Keratinocyte (primary cell): ENCODE measurements at regions not wholly inside any gene's neighbourhood (a gene's known extent, or its start where the extent isn't known, plus 50 kb on each side); places are given as distances from the start of the nearest gene placed in this dataset.

Source experiments
- DNase-seq: peaks from one replicate; pipeline ENCODE4 v3.0.0-alpha.2; 2011; ENCODE audit warnings: low read depth, missing footprints, low spot score
- FAIRE-seq: peaks from 2 replicates; lab custom pipeline; 2011; peaks lifted over from hg19 to GRCh38; lab: Jason Lieb, UNC
- H2AFZ ChIP-seq: 2 replicates; pipeline ENCODE4 v1.6.0; 2012; ENCODE audit warnings: low read length, control low read depth, inconsistent platforms; ENCODE audit not compliant: control insufficient read depth
- H3K27ac ChIP-seq: 2 replicates; pipeline ENCODE4 v1.5.1; 2011; ENCODE audit warnings: low read length; ENCODE audit not compliant: control insufficient read depth, insufficient read depth
- H3K27me3 ChIP-seq: 3 replicates; pipeline ENCODE4 v1.6.0; 2011; ENCODE audit warnings: low read length; ENCODE audit not compliant: control insufficient read depth, insufficient read depth; ENCODE audit errors: extremely low read depth
- H3K36me3 ChIP-seq, 2 experiments: 2 replicates in 1 of 2; 3 replicates in 1 of 2; pipeline ENCODE4 v1.5.1; 2011; ENCODE audit warnings: low read length in 2 of 2, mild to moderate bottlenecking in 1 of 2; ENCODE audit not compliant: control insufficient read depth in 2 of 2, insufficient read depth in 2 of 2; ENCODE audit errors: extremely low read depth in 1 of 2
- H3K4me1 ChIP-seq: 3 replicates; pipeline ENCODE4 v1.5.1; 2011; ENCODE audit warnings: low read length; ENCODE audit not compliant: control insufficient read depth, insufficient read depth; ENCODE audit errors: extremely low read depth
- H3K4me2 ChIP-seq: 3 replicates; pipeline ENCODE4 v1.6.0; 2011; ENCODE audit warnings: low read depth, low read length; ENCODE audit not compliant: control insufficient read depth, insufficient read depth; ENCODE audit errors: extremely low read depth
- H3K4me3 ChIP-seq, 3 experiments: fragments of 200-600 bp in 1 of 3; sonication (generic) in 1 of 3; 2 replicates in 2 of 3; 3 replicates in 1 of 3; pipeline ENCODE4 v1.5.1; 2011 to 2016; ENCODE audit warnings: low read length in 3 of 3, mild to moderate bottlenecking in 3 of 3, control low read depth in 2 of 3, inconsistent platforms in 1 of 3, low read depth in 1 of 3, mixed read lengths in 1 of 3, mixed run types in 1 of 3, moderate library complexity in 1 of 3; ENCODE audit not compliant: control insufficient read depth in 2 of 3, insufficient read depth in 2 of 3; ENCODE audit errors: extremely low read depth in 1 of 3
- H3K79me2 ChIP-seq: 2 replicates; pipeline ENCODE4 v1.6.0; 2012; ENCODE audit warnings: low read length; ENCODE audit not compliant: control insufficient read depth, insufficient read depth
- H3K9ac ChIP-seq: 3 replicates; pipeline ENCODE4 v1.6.0; 2011; ENCODE audit warnings: low read length; ENCODE audit not compliant: control insufficient read depth, insufficient read depth; ENCODE audit errors: extremely low read depth
- H3K9me1 ChIP-seq: 3 replicates; pipeline ENCODE4 v1.6.0; 2011; ENCODE audit warnings: low read length; ENCODE audit not compliant: control insufficient read depth, insufficient read depth; ENCODE audit errors: extremely low read depth
- H3K9me3 ChIP-seq: 2 replicates; pipeline ENCODE4 v1.5.1; 2012; ENCODE audit warnings: low read depth, low read length; ENCODE audit not compliant: control insufficient read depth
- H4K20me1 ChIP-seq: 3 replicates; pipeline ENCODE4 v1.6.0; 2011; ENCODE audit warnings: low read length; ENCODE audit not compliant: control insufficient read depth, insufficient read depth; ENCODE audit errors: extremely low read depth
- CTCF ChIP-seq, 3 experiments: IDR thresholded peaks in 1 of 3; conservative IDR thresholded peaks in 1 of 3; optimal IDR thresholded peaks in 1 of 3; 2 replicates in 2 of 3; 3 replicates in 1 of 3; pipeline versions ENCODE3 to v1.5.1; 2011; ENCODE audit warnings: low read length in 3 of 3, mild to moderate bottlenecking in 3 of 3, moderate library complexity in 2 of 3, control low read depth in 1 of 3, inconsistent platforms in 1 of 3; ENCODE audit not compliant: insufficient read depth in 2 of 3; ENCODE audit errors: extremely low read depth in 1 of 3
- EZH2 ChIP-seq: IDR thresholded peaks from one replicate; pipeline ENCODE4 v1.6.1; 2012; ENCODE audit warnings: inconsistent platforms, mild to moderate bottlenecking, low read length, moderate library complexity
- dilution Hi-C: fragments of 300-500 bp; cut with MboI; formaldehyde crosslinking; loops from one replicate; pipeline ENCODE4 v1.7.0; 2020; ENCODE audit warnings: low sequenced_read_pairs; ENCODE audit not compliant: extremely low pct_ligation_motif_present

GRCh38 chr7:91564541-91564940 is 300.3 kb downstream of the FZD1 start:
- H4K20me1 ChIP-seq = no peaks in the 10 kb centered on the region
- H3K36me3 ChIP-seq = no peaks in the 10 kb centered on the region
- no peak overlapping the region for H3K4me2 ChIP-seq
- H3K4me1 ChIP-seq = no peaks in the 10 kb centered on the region
- dilution Hi-C loops = no loop called here
- no peak for DNase-seq
- no peak overlapping the region for H2AFZ ChIP-seq
- H3K79me2 ChIP-seq = no peaks in the 10 kb centered on the region
- H3K9me1 ChIP-seq = no peaks in the 10 kb centered on the region
- no peak for TF ChIP-seq EZH2
- TF ChIP-seq CTCF (optimal IDR thresholded peaks at IDR 0.05 in 1 of 3, IDR thresholded peaks at IDR 0.05 in 1 of 3, conservative IDR thresholded peaks at IDR 0.05 in 1 of 3; ENCODE audit: extremely low read depth in 1 of 3, insufficient read depth in 2 of 3, low read length in 3 of 3) = no peak
- no peak overlapping the region for H3K27ac ChIP-seq
- no peak overlapping the region for H3K9ac ChIP-seq
- no peak for FAIRE-seq
- no peaks in the 10 kb centered on the region for H3K27me3 ChIP-seq
- H3K4me3 ChIP-seq = no peak overlapping the region
- H3K9me3 ChIP-seq = no peaks in the 10 kb centered on the region

GRCh38 chr7:91565499-91566401 is 301.5 kb downstream of the FZD1 start:
- FAIRE-seq (no peak), DNase-seq (no peak)
- Histone ChIP-seq H3K79me2 (no peaks in the 10 kb centered on the region), H3K36me3 (no peaks in the 10 kb centered on the region), H3K9me3 (no peaks in the 10 kb centered on the region), H4K20me1 (no peaks in the 10 kb centered on the region), H2AFZ (no peak overlapping the region), H3K27me3 (no peaks in the 10 kb centered on the region), H3K4me2 (no peak overlapping the region), H3K27ac (no peak overlapping the region), H3K4me3 (no peak overlapping the region), H3K9me1 (no peaks in the 10 kb centered on the region), H3K9ac (no peak overlapping the region), H3K4me1 (no peaks in the 10 kb centered on the region)
- TF ChIP-seq CTCF (optimal IDR thresholded peaks at IDR 0.05 in 1 of 3, IDR thresholded peaks at IDR 0.05 in 1 of 3, conservative IDR thresholded peaks at IDR 0.05 in 1 of 3; ENCODE audit: extremely low read depth in 1 of 3, insufficient read depth in 2 of 3, low read length in 3 of 3) (no peak), EZH2 (no peak)
- dilution Hi-C loops = no loop called here
